Smooth muscle cell (in vitro differentiated cells): ENCODE measurements at regions not wholly inside any gene's neighbourhood (a gene's known extent, or its start where the extent isn't known, plus 50 kb on each side); places are given as distances from the start of the nearest gene placed in this dataset.

Experiments
- DNase-seq: peaks from one replicate; lab custom pipeline; 2025; ENCODE audit not compliant: unreplicated experiment; lab: John Stamatoyannopoulos, UW
- H2AFZ ChIP-seq: fragments of 200-600 bp; sonication (generic); 2 replicates; pipeline ENCODE4 v1.6.0; 2016; ENCODE audit warnings: antibody characterized with exemption, low read depth, mild to moderate bottlenecking
- H3F3A ChIP-seq: fragments of 200-600 bp; sonication (generic); 2 replicates; pipeline ENCODE4 v1.6.0; 2017; ENCODE audit warnings: antibody characterized with exemption, low read depth
- H3K27ac ChIP-seq: fragments of 200-600 bp; sonication (generic); 2 replicates; pipeline ENCODE4 v1.5.1; 2016; ENCODE audit warnings: low read depth, mild to moderate bottlenecking
- H3K27me3 ChIP-seq: fragments of 200-600 bp; sonication (generic); 2 replicates; pipeline ENCODE4 v1.6.1; 2016; ENCODE audit warnings: low read depth, mild to moderate bottlenecking
- H3K36me3 ChIP-seq: fragments of 200-600 bp; sonication (generic); 2 replicates; pipeline ENCODE4 v1.5.1; 2016; ENCODE audit warnings: low read depth
- H3K4me1 ChIP-seq: fragments of 200-600 bp; sonication (generic); 2 replicates; pipeline ENCODE4 v1.5.1; 2016; ENCODE audit warnings: low read depth
- H3K4me2 ChIP-seq: fragments of 200-600 bp; sonication (generic); 2 replicates; pipeline ENCODE4 v1.6.0; 2016; ENCODE audit warnings: mild to moderate bottlenecking
- H3K4me3 ChIP-seq: fragments of 200-600 bp; sonication (generic); 2 replicates; pipeline ENCODE4 v1.5.1; 2016; ENCODE audit warnings: mild to moderate bottlenecking
- H3K79me2 ChIP-seq: fragments of 200-600 bp; sonication (generic); 2 replicates; pipeline ENCODE4 v1.6.0; 2016; ENCODE audit warnings: low read depth, mild to moderate bottlenecking
- H3K9ac ChIP-seq: fragments of 200-600 bp; sonication (generic); 2 replicates; pipeline ENCODE4 v1.6.0; 2016; ENCODE audit warnings: low read depth
- H3K9me3 ChIP-seq: fragments of 200-600 bp; sonication (generic); replicated peaks from 2 replicates; pipeline ENCODE4 v1.5.1; 2016; ENCODE audit warnings: low read depth
- H4K20me1 ChIP-seq: fragments of 200-600 bp; sonication (generic); 2 replicates; pipeline ENCODE4 v1.6.0; 2016; ENCODE audit warnings: low read depth
- CTCF ChIP-seq: fragments of 200-600 bp; sonication (generic); IDR thresholded peaks from 2 replicates; pipeline ENCODE4 v1.5.1; 2017; ENCODE audit warnings: borderline replicate concordance, mild to moderate bottlenecking, antibody characterized with exemption; ENCODE audit not compliant: insufficient read depth, poor library complexity, severe bottlenecking
- WGBS: methylation state at CpG from one replicate; pipeline ENCODE4 v1.1.7; 2016; ENCODE audit warnings: low lambda C conversion rate; 5-methylcytosine and 5-hydroxymethylcytosine counted together

GRCh38 chr1:193657552-193657951 lies 471.1 kb upstream of the B3GALT2 start:
- no peaks in the 10 kb centered on the region for H3K36me3 ChIP-seq
- H3K4me1 ChIP-seq = no peaks in the 10 kb centered on the region
- no peak for TF ChIP-seq CTCF
- no peak overlapping the region for H3K4me2 ChIP-seq
- H3K27me3 ChIP-seq = no peaks in the 10 kb centered on the region
- no peak overlapping the region for H3K4me3 ChIP-seq
- H2AFZ ChIP-seq = no peak overlapping the region
- no peaks in the 10 kb centered on the region for H3K79me2 ChIP-seq
- no peaks in the 10 kb centered on the region for H4K20me1 ChIP-seq
- no peak overlapping the region for H3K27ac ChIP-seq
- WGBS = 69% methylated on average over 3 of the region's 3 CpGs
- H3K9ac ChIP-seq = no peak overlapping the region
- DNase-seq = no peak
- peaks cover 6% of the 10 kb centered on the region for H3K9me3 ChIP-seq
- H3F3A ChIP-seq = no peaks in the 10 kb centered on the region

- WGBS = 81% methylated on average over 2 of the region's 2 CpGs
- DNase-seq = no peak
- H3K36me3 ChIP-seq = no peaks in the 10 kb centered on the region
- no peaks in the 10 kb centered on the region for H3K4me1 ChIP-seq
- no peak overlapping the region for H3K27ac ChIP-seq
- H3K79me2 ChIP-seq = no peaks in the 10 kb centered on the region
- H4K20me1 ChIP-seq = no peaks in the 10 kb centered on the region
- H3K9me3 ChIP-seq = peaks cover 6% of the 10 kb centered on the region
- no peak for TF ChIP-seq CTCF
- no peak overlapping the region for H2AFZ ChIP-seq
- H3K9ac ChIP-seq = no peak overlapping the region
- H3K27me3 ChIP-seq = no peaks in the 10 kb centered on the region
- H3K4me2 ChIP-seq = no peak overlapping the region
- no peaks in the 10 kb centered on the region for H3F3A ChIP-seq
- no peak overlapping the region for H3K4me3 ChIP-seq
Observed at GRCh38 chr1:193656841-193657240, 470.4 kb upstream of the B3GALT2 start.

GRCh38 chr1:193654951-193655735 lies 468.7 kb upstream of the B3GALT2 start:
- TF ChIP-seq CTCF = no peak

GRCh38 chr1:193649587-193649986 lies 463.2 kb upstream of the B3GALT2 start:
- no peak for DNase-seq
- TF ChIP-seq CTCF = no peak
- H2AFZ ChIP-seq = no peak overlapping the region
- 63% methylated on average over 3 of the region's 3 CpGs for WGBS
- H3K36me3 ChIP-seq = no peaks in the 10 kb centered on the region
- no peaks in the 10 kb centered on the region for H4K20me1 ChIP-seq
- H3K27ac ChIP-seq = no peak overlapping the region
- H3K79me2 ChIP-seq = no peaks in the 10 kb centered on the region
- peaks cover 6% of the 10 kb centered on the region for H3K9me3 ChIP-seq
- H3K9ac ChIP-seq = no peak overlapping the region
- no peaks in the 10 kb centered on the region for H3K27me3 ChIP-seq
- no peaks in the 10 kb centered on the region for H3K4me1 ChIP-seq
- no peaks in the 10 kb centered on the region for H3F3A ChIP-seq
- H3K4me3 ChIP-seq = no peak overlapping the region
- no peak overlapping the region for H3K4me2 ChIP-seq

More at GRCh38 chr1:193654951-193655735, 468.7 kb upstream of the B3GALT2 start:
- Histone ChIP-seq H3K4me3 (no peak overlapping the region), H3K9me3 (peaks cover 6% of the 10 kb centered on the region), H3K4me2 (no peak overlapping the region), H3K27me3 (no peaks in the 10 kb centered on the region), H3K4me1 (no peaks in the 10 kb centered on the region), H3K79me2 (no peaks in the 10 kb centered on the region), H3K27ac (no peak overlapping the region), H3K9ac (no peak overlapping the region), H2AFZ (no peak overlapping the region), H3K36me3 (no peaks in the 10 kb centered on the region), H3F3A (no peaks in the 10 kb centered on the region), H4K20me1 (no peaks in the 10 kb centered on the region)
- no peak for DNase-seq
- WGBS = 95% methylated on average over 2 of the region's 2 CpGs
